ENCODE measurements at regions not wholly inside any gene's neighbourhood (a gene's known extent, or its start where the extent isn't known, plus 50 kb on each side); places are given as distances from the start of the nearest gene placed in this dataset.

GRCh38 chr12:124702736-124703135 lies 135.3 kb upstream of the NCOR2 start:
- dilution Hi-C loops (cut with MboI; ENCODE audit: extremely low pct_ligation_motif_present, low sequenced_read_pairs), result no loop called here
- FAIRE-seq, result no peak
- no peak overlapping the region for H3K9ac ChIP-seq (ENCODE audit: control insufficient read depth, extremely low read depth, insufficient read depth, low read length)

GRCh38 chr12:124700810-124701592 lies 133.6 kb upstream of the NCOR2 start:
- Histone ChIP-seq H3K4me1 (ENCODE audit: control insufficient read depth, extremely low read depth, insufficient read depth, low read length) (peaks cover 6% of the 10 kb centered on the region), H3K36me3 (ENCODE audit: control insufficient read depth in 2 of 2, extremely low read depth in 1 of 2, insufficient read depth in 2 of 2, low read length in 2 of 2) (no peaks in the 10 kb centered on the region), H3K27me3 (ENCODE audit: control insufficient read depth, extremely low read depth, insufficient read depth, low read length) (peaks cover 9% of the 10 kb centered on the region), H2AFZ (ENCODE audit: control insufficient read depth, low read length) (peak overlapping the region; percentile 33), H3K9ac (ENCODE audit: control insufficient read depth, extremely low read depth, insufficient read depth, low read length) (no peak overlapping the region), H3K4me3 (ENCODE audit: control insufficient read depth in 2 of 3, extremely low read depth in 1 of 3, insufficient read depth in 2 of 3, low read depth in 1 of 3, low read length in 3 of 3) (no peak overlapping the region), H3K4me2 (ENCODE audit: control insufficient read depth, extremely low read depth, insufficient read depth, low read depth, low read length) (no peak overlapping the region), H3K9me1 (ENCODE audit: control insufficient read depth, extremely low read depth, insufficient read depth, low read length) (no peaks in the 10 kb centered on the region), H3K9me3 (ENCODE audit: control insufficient read depth, low read depth, low read length) (no peaks in the 10 kb centered on the region), H3K27ac (ENCODE audit: control insufficient read depth, insufficient read depth, low read length) (no peak overlapping the region), H4K20me1 (ENCODE audit: control insufficient read depth, extremely low read depth, insufficient read depth, low read length) (no peaks in the 10 kb centered on the region), H3K79me2 (ENCODE audit: control insufficient read depth, insufficient read depth, low read length) (no peaks in the 10 kb centered on the region)
- TF ChIP-seq CTCF (optimal IDR thresholded peaks at IDR 0.05 in 1 of 3, IDR thresholded peaks at IDR 0.05 in 1 of 3, conservative IDR thresholded peaks at IDR 0.05 in 1 of 3; ENCODE audit: extremely low read depth in 1 of 3, insufficient read depth in 2 of 3, low read length in 3 of 3) (no peak), EZH2 (IDR thresholded peaks at IDR 0.05; ENCODE audit: low read length) (no peak)
- FAIRE-seq (no peak), DNase-seq (ENCODE audit: low read depth, low spot score) (no peak)
- dilution Hi-C loops (cut with MboI; ENCODE audit: extremely low pct_ligation_motif_present, low sequenced_read_pairs), result no loop called here

More at GRCh38 chr12:124702736-124703135, 135.3 kb upstream of the NCOR2 start:
- Histone ChIP-seq H3K9me1 (ENCODE audit: control insufficient read depth, extremely low read depth, insufficient read depth, low read length) (no peaks in the 10 kb centered on the region), H4K20me1 (ENCODE audit: control insufficient read depth, extremely low read depth, insufficient read depth, low read length) (no peaks in the 10 kb centered on the region), H3K4me3 (ENCODE audit: control insufficient read depth in 2 of 3, extremely low read depth in 1 of 3, insufficient read depth in 2 of 3, low read depth in 1 of 3, low read length in 3 of 3) (no peak overlapping the region), H3K79me2 (ENCODE audit: control insufficient read depth, insufficient read depth, low read length) (no peaks in the 10 kb centered on the region), H3K4me1 (ENCODE audit: control insufficient read depth, extremely low read depth, insufficient read depth, low read length) (peaks cover 6% of the 10 kb centered on the region), H3K27me3 (ENCODE audit: control insufficient read depth, extremely low read depth, insufficient read depth, low read length) (peaks cover 12% of the 10 kb centered on the region), H3K27ac (ENCODE audit: control insufficient read depth, insufficient read depth, low read length) (no peak overlapping the region), H3K36me3 (ENCODE audit: control insufficient read depth in 2 of 2, extremely low read depth in 1 of 2, insufficient read depth in 2 of 2, low read length in 2 of 2) (no peaks in the 10 kb centered on the region), H3K4me2 (ENCODE audit: control insufficient read depth, extremely low read depth, insufficient read depth, low read depth, low read length) (no peak overlapping the region), H3K9me3 (ENCODE audit: control insufficient read depth, low read depth, low read length) (no peaks in the 10 kb centered on the region), H2AFZ (ENCODE audit: control insufficient read depth, low read length) (no peak overlapping the region)
- no peak for DNase-seq (ENCODE audit: low read depth, low spot score)
- TF ChIP-seq EZH2 (IDR thresholded peaks at IDR 0.05; ENCODE audit: low read length), result no peak
- no peak for TF ChIP-seq CTCF (optimal IDR thresholded peaks at IDR 0.05 in 1 of 3, IDR thresholded peaks at IDR 0.05 in 1 of 3, conservative IDR thresholded peaks at IDR 0.05 in 1 of 3; ENCODE audit: extremely low read depth in 1 of 3, insufficient read depth in 2 of 3, low read length in 3 of 3)
